ENCODE measurements at regions not wholly inside any gene's neighbourhood (a gene's known extent, or its start where the extent isn't known, plus 50 kb on each side); places are given as distances from the start of the nearest gene placed in this dataset.

GRCh38 chr2:71829008-71829407 is 318.7 kb downstream of the CYP26B1 start:
- Histone ChIP-seq H3K4me3 (no peak overlapping the region), H2AFZ (no peak overlapping the region), H3K79me2 (ENCODE audit: low read depth) (no peaks in the 10 kb centered on the region), H3K9me3 (ENCODE audit: insufficient read depth, low read depth) (no peaks in the 10 kb centered on the region), H3K9me2 (ENCODE audit: insufficient read depth) (no peaks in the 10 kb centered on the region), H3K36me3 (ENCODE audit: low read depth) (no peaks in the 10 kb centered on the region), H3K27me3 (ENCODE audit: insufficient read depth, low read depth) (no peaks in the 10 kb centered on the region), H3K4me2 (no peak overlapping the region), H3F3A (ENCODE audit: insufficient read depth, low read depth) (no peaks in the 10 kb centered on the region), H3K27ac (no peak overlapping the region), H3K4me1 (replicated peaks; ENCODE audit: insufficient read depth) (no peaks in the 10 kb centered on the region), H4K20me1 (ENCODE audit: insufficient read depth) (no peaks in the 10 kb centered on the region)
- ChIA-PET POLR2A (ENCODE audit: unreplicated experiment) (no interaction called here), CTCF (no interaction called here)
- DNase-seq = no peak
- no TSS peak for BruUV-seq (replicated peaks)
- no peak for TF ChIP-seq EZH2 (IDR thresholded peaks at IDR 0.05; ENCODE audit: low read depth)
- no peak for TF ChIP-seq CTCF (conservative IDR thresholded peaks at IDR 0.05)
- intact Hi-C loops (cut with micrococcal nuclease; ENCODE audit: unreplicated experiment) = no loop called here

DNA sequence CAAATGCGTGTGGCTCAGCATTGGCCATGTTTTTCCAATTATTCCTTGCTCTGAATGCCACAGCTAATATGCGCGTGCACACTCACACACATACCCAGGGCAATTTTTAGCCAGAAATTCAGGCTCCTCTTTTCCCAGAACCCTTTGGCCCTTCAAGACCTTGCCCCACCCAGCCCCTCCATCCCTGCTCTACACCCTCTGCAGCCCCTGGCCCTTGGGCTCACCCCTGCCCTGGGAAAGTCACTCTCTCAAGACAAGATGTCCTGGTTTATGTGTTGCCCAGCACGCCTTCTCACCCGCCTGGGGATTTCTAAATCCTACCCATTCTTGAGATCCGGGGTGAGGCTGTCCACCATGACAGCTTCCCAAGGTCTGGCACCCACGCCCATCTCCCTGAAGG is 319.7 kb downstream of the CYP26B1 start:
- Histone ChIP-seq H3F3A (ENCODE audit: insufficient read depth, low read depth) (no peaks in the 10 kb centered on the region), H4K20me1 (ENCODE audit: insufficient read depth) (no peaks in the 10 kb centered on the region), H3K9me2 (ENCODE audit: insufficient read depth) (no peaks in the 10 kb centered on the region), H3K4me3 (no peak overlapping the region), H3K27ac (no peak overlapping the region), H3K27me3 (ENCODE audit: insufficient read depth, low read depth) (no peaks in the 10 kb centered on the region), H3K4me2 (no peak overlapping the region), H2AFZ (no peak overlapping the region), H3K4me1 (replicated peaks; ENCODE audit: insufficient read depth) (no peaks in the 10 kb centered on the region), H3K9me3 (ENCODE audit: insufficient read depth, low read depth) (no peaks in the 10 kb centered on the region), H3K36me3 (ENCODE audit: low read depth) (no peaks in the 10 kb centered on the region), H3K79me2 (ENCODE audit: low read depth) (no peaks in the 10 kb centered on the region)
- no TSS peak for BruUV-seq (replicated peaks)
- intact Hi-C loops (cut with micrococcal nuclease; ENCODE audit: unreplicated experiment) = no loop called here
- ChIA-PET POLR2A (ENCODE audit: unreplicated experiment) (no interaction called here), CTCF (no interaction called here)
- TF ChIP-seq CTCF (conservative IDR thresholded peaks at IDR 0.05) (no peak), EZH2 (IDR thresholded peaks at IDR 0.05; ENCODE audit: low read depth) (no peak)
- DNase-seq = no peak

DNA sequence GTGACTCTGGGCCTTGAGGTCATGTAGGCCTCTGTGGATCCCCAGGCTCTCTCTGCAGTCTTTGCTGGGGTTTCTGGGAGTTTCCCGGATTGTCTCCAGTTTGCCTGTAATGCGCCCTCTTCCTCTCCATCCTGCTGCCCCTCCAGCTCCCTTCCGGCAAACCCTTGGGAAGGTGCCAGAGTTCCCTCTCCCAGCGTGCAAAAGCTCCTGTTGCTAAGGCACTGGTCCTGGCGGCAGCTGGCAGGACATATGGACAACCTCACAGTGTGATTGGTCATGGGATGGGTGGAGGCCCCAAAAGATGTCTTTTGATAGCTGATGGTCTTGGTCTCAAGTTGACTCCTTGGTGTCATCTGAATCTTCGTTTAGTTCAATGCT is 320.1 kb downstream of the CYP26B1 start:
- no peaks in the 10 kb centered on the region for H3K9me2 ChIP-seq (ENCODE audit: insufficient read depth)
- no peaks in the 10 kb centered on the region for H3K4me1 ChIP-seq (replicated peaks; ENCODE audit: insufficient read depth)
- H3F3A ChIP-seq (ENCODE audit: insufficient read depth, low read depth) = no peaks in the 10 kb centered on the region
- ChIA-PET CTCF (no interaction called here), POLR2A (ENCODE audit: unreplicated experiment) (no interaction called here)
- DNase-seq = no peak
- TF ChIP-seq CTCF (conservative IDR thresholded peaks at IDR 0.05) (no peak), EZH2 (IDR thresholded peaks at IDR 0.05; ENCODE audit: low read depth) (no peak)
- H3K4me3 ChIP-seq = no peak overlapping the region
- no peak overlapping the region for H3K4me2 ChIP-seq
- no peaks in the 10 kb centered on the region for H3K9me3 ChIP-seq (ENCODE audit: insufficient read depth, low read depth)
- no TSS peak for BruUV-seq (replicated peaks)
- H2AFZ ChIP-seq = no peak overlapping the region
- H3K27me3 ChIP-seq (ENCODE audit: insufficient read depth, low read depth) = no peaks in the 10 kb centered on the region
- H3K36me3 ChIP-seq (ENCODE audit: low read depth) = no peaks in the 10 kb centered on the region
- H4K20me1 ChIP-seq (ENCODE audit: insufficient read depth) = no peaks in the 10 kb centered on the region
- H3K79me2 ChIP-seq (ENCODE audit: low read depth) = no peaks in the 10 kb centered on the region
- no peak overlapping the region for H3K27ac ChIP-seq
- intact Hi-C loops (cut with micrococcal nuclease; ENCODE audit: unreplicated experiment) = no loop called here

Data from PC-9 (cell line).